Effector CD8-positive, alpha-beta T cell (primary cell): ENCODE measurements at regions not wholly inside any gene's neighbourhood (a gene's known extent, or its start where the extent isn't known, plus 50 kb on each side); places are given as distances from the start of the nearest gene placed in this dataset.
"Not testable (repeated sequence)": the region's sequence is repeated elsewhere in the genome, so short reads cannot be mapped to it uniquely, and the experiment has no call there.

ENCODE experiments used
- DNase-seq: peaks from one replicate; lab custom pipeline; 2025; lab: John Stamatoyannopoulos, UW

GRCh38 chr14:55767286-55767685 lies 187.3 kb downstream of the KTN1 start:
- no peak for DNase-seq

GRCh38 chr14:55769877-55770276 lies 189.9 kb downstream of the KTN1 start:
- no peak for DNase-seq

GRCh38 chr14:55771242-55771981 lies 191.4 kb downstream of the KTN1 start:
- no peak for DNase-seq

- no peak for DNase-seq
Measured at GRCh38 chr14:55772486-55772885, 192.5 kb downstream of the KTN1 start.

- no peak for DNase-seq
Measured at GRCh38 chr14:55773312-55773711, 193.3 kb downstream of the KTN1 start.

GRCh38 chr14:55773984-55774545 lies 194.1 kb downstream of the KTN1 start:
- no peak for DNase-seq

- no peak for DNase-seq
Measured at GRCh38 chr14:55777877-55778276, 197.9 kb downstream of the KTN1 start.

GRCh38 chr14:55780156-55780946 lies 200.3 kb downstream of the KTN1 start:
- DNase-seq, result no peak

GRCh38 chr14:55781046-55781445 lies 201.0 kb downstream of the KTN1 start:
- no peak for DNase-seq

- DNase-seq, result no peak
Measured at GRCh38 chr14:55782166-55782565, 202.2 kb downstream of the KTN1 start.

GRCh38 chr14:55789406-55789805 lies 209.4 kb downstream of the KTN1 start:
- no peak for DNase-seq

GRCh38 chr14:55794655-55795595 lies 214.9 kb downstream of the KTN1 start:
- DNase-seq, result no peak

- not testable (repeated sequence) for DNase-seq
Measured at GRCh38 chr14:55796513-55796912, 216.5 kb downstream of the KTN1 start.

GRCh38 chr14:55798406-55798805 lies 218.4 kb downstream of the KTN1 start:
- no peak for DNase-seq

GRCh38 chr14:55799508-55800095 lies 219.6 kb downstream of the KTN1 start:
- no peak for DNase-seq

- DNase-seq, result no peak
Measured at GRCh38 chr14:55800156-55800785, 220.3 kb downstream of the KTN1 start.

GRCh38 chr14:55801121-55801520 lies 221.1 kb downstream of the KTN1 start:
- no peak for DNase-seq

GRCh38 chr14:55802986-55803872 lies 223.2 kb downstream of the KTN1 start:
- DNase-seq, result no peak

GRCh38 chr14:55803873-55804553 lies 224.0 kb downstream of the KTN1 start:
- no peak for DNase-seq
